ENCODE measurements at regions not wholly inside any gene's neighbourhood (a gene's known extent, or its start where the extent isn't known, plus 50 kb on each side); places are given as distances from the start of the nearest gene placed in this dataset.

- DNase-seq = no peak
Observed at GRCh38 chr4:28558895-28559294, 1698.3 kb downstream of the STIM2 start.

- DNase-seq = no peak
Observed at GRCh38 chr4:28562913-28563312, 1702.3 kb downstream of the STIM2 start.

- DNase-seq = no peak
Observed at GRCh38 chr4:28565396-28565795, 1704.8 kb downstream of the STIM2 start.

GRCh38 chr4:28600958-28601357 is 1740.3 kb downstream of the STIM2 start:
- no peak for DNase-seq

GRCh38 chr4:28621591-28621990 is 1761.0 kb downstream of the STIM2 start:
- DNase-seq = no peak

- no peak for DNase-seq
Observed at GRCh38 chr4:28636971-28637370, 1776.3 kb downstream of the STIM2 start.

GRCh38 chr4:28639747-28640146 is 1779.1 kb downstream of the STIM2 start:
- DNase-seq = no peak

GRCh38 chr4:28654618-28655017 is 1794.0 kb downstream of the STIM2 start:
- DNase-seq = no peak

GRCh38 chr4:28665306-28665705 is 1804.7 kb downstream of the STIM2 start:
- no peak for DNase-seq

GRCh38 chr4:28675582-28675981 is 1814.9 kb downstream of the STIM2 start:
- DNase-seq = no peak

GRCh38 chr4:28677808-28678207 is 1817.2 kb downstream of the STIM2 start:
- DNase-seq = no peak

- DNase-seq = no peak
Observed at GRCh38 chr4:28682847-28683246, 1822.2 kb downstream of the STIM2 start.

- no peak for DNase-seq
Observed at GRCh38 chr4:28686618-28687017, 1826.0 kb downstream of the STIM2 start.

GRCh38 chr4:28690890-28691289 is 1830.2 kb downstream of the STIM2 start:
- DNase-seq = no peak

- DNase-seq = no peak
Observed at GRCh38 chr4:28702571-28702970, 1841.9 kb downstream of the STIM2 start.

- DNase-seq = no peak
Observed at GRCh38 chr4:28709891-28710290, 1849.2 kb downstream of the STIM2 start.

- no peak for DNase-seq
Observed at GRCh38 chr4:28723371-28723770, 1862.7 kb downstream of the STIM2 start.

- DNase-seq = no peak
Observed at GRCh38 chr4:28724239-28724638, 1863.6 kb downstream of the STIM2 start.

GRCh38 chr4:28730304-28730703 is 1869.7 kb downstream of the STIM2 start:
- DNase-seq = no peak

- no peak for DNase-seq
Observed at GRCh38 chr4:28744066-28744465, 1883.4 kb downstream of the STIM2 start.

GRCh38 chr4:28754376-28754775 is 1893.7 kb downstream of the STIM2 start:
- no peak for DNase-seq

GRCh38 chr4:28755081-28755480 is 1894.4 kb downstream of the STIM2 start:
- DNase-seq = no peak

GRCh38 chr4:28759064-28759463 is 1898.4 kb downstream of the STIM2 start:
- DNase-seq = no peak

GRCh38 chr4:28760003-28760402 is 1899.4 kb downstream of the STIM2 start:
- DNase-seq = no peak

- DNase-seq = no peak
Observed at GRCh38 chr4:28772066-28772465, 1911.4 kb downstream of the STIM2 start.

GRCh38 chr4:28772788-28773187 is 1912.1 kb downstream of the STIM2 start:
- DNase-seq = no peak
